G401.6 (cell line): ENCODE measurements at regions not wholly inside any gene's neighbourhood (a gene's known extent, or its start where the extent isn't known, plus 50 kb on each side); places are given as distances from the start of the nearest gene placed in this dataset.
"Not testable (repeated sequence)": the region's sequence is repeated elsewhere in the genome, so short reads cannot be mapped to it uniquely, and the experiment has no call there.

Source experiments
- FAIRE-seq: peaks from 2 replicates; lab custom pipeline; 2012; peaks lifted over from hg19 to GRCh38; lab: Jason Lieb, UNC

- FAIRE-seq = no peak
Measured at GRCh38 chr1:222865718-222866117, 50.9 kb downstream of the DISP1 start.

- FAIRE-seq = no peak
Measured at GRCh38 chr1:222867316-222867715, 52.5 kb downstream of the DISP1 start.

- no peak for FAIRE-seq
Measured at GRCh38 chr1:222876182-222876581, 61.3 kb downstream of the DISP1 start.

- no peak for FAIRE-seq
Measured at GRCh38 chr1:222877854-222878253, 63.0 kb downstream of the DISP1 start.

DNA sequence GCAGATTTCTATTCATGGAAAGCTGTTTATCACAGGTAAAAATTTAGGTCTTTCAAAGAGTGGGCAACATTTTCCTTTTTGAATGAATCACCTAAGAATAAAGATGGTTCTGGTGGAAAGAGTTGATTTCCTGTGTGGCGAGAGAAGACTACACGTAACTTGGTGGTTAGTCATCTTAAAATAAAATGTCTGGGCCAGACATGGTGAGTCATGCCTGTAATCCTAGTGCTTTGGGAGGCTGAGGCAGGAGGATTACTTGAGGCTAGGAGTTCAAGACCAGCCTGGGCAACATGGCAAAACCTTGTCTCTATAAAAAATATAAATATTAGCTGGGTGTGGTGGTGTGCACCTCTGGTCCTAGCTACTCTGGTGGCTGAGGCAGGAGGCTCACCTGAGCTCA is 65.7 kb downstream of the DISP1 start:
- FAIRE-seq = no peak

- FAIRE-seq = no peak
Measured at GRCh38 chr1:222886194-222886854, 71.5 kb downstream of the DISP1 start.

- FAIRE-seq = no peak
Measured at GRCh38 chr1:222886878-222887351, 72.1 kb downstream of the DISP1 start.

- FAIRE-seq = no peak
Measured at GRCh38 chr1:222889440-222889839, 74.6 kb downstream of the DISP1 start.

DNA sequence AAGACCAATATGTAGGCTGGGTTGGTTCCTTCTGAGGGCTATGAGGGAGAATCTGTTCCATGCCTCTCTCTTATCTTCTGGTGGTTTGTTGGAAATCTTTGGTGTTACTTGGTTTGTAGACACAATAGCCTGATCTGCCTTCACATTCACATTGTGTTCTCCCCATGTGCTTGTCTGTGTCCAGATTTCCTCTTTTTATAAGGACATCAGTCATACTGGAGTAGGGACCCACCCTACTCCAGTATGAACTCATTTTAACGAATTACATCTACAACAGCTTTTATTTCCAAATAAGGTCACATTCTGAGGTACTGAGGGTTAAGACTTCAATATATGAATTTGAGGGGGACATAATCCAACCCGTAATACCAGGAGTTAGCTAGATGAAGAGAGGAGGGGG is 75.9 kb downstream of the DISP1 start:
- FAIRE-seq = no peak

DNA sequence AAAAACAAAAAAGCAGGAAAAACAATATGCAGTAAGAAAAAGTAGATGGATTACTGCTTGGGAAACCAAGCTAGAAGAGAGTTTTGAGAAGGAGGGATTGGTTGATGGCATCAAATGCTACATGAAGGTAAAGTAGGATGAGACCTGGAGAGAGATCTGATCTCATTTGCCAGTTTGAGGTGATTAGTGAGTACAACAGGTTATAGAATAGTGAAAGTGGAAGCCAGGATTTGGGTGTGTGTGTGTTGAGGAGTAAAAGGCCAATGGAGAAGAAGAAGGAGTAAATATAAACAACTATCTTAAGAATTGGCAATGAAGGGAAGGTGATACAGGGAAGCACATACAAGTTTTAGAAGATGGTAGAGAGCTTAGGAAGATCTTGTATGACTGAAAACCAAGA is 76.7 kb downstream of the DISP1 start:
- no peak for FAIRE-seq

GRCh38 chr1:222892137-222892769 is 77.4 kb downstream of the DISP1 start:
- no peak for FAIRE-seq

DNA sequence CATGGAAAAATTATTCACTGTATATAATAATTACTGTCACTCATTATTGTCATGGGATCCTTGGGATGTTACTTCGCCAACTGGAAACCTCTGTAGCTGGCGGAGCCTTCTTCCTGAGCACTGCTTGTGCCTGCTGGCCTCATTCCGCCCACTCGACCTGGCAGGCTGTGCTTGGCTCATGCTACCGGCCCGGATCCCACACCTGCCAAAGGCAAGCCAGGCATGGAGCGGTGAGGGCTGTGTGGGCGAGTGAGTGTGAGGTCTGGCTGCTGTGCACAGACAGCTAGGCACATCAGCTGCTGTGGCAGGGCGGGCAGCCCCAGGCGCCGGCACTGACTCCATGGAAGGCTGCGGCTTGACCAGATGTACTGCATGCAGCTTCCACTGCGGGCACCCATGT is 78.4 kb downstream of the DISP1 start:
- no peak for FAIRE-seq

DNA sequence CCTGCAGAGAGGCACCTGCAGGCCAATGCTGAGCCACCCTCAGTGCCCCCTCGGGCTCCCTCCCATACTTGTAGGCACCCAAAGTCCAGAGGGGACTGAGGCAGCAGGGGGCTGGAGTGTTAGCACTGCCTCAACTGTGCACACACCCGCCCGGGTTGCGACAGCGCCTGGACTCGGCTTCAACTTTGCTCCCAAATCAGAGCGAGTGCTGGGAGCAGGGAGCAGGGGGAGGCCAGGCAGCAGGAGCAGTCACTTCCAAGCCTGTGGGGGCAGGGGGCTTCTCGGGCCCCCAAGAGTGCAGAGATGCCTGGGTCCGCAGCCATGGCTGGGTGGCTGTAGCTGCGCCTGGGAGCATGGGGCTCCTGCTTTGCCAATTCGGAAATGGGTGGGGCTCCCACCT is 79.5 kb downstream of the DISP1 start:
- FAIRE-seq = no peak

DNA sequence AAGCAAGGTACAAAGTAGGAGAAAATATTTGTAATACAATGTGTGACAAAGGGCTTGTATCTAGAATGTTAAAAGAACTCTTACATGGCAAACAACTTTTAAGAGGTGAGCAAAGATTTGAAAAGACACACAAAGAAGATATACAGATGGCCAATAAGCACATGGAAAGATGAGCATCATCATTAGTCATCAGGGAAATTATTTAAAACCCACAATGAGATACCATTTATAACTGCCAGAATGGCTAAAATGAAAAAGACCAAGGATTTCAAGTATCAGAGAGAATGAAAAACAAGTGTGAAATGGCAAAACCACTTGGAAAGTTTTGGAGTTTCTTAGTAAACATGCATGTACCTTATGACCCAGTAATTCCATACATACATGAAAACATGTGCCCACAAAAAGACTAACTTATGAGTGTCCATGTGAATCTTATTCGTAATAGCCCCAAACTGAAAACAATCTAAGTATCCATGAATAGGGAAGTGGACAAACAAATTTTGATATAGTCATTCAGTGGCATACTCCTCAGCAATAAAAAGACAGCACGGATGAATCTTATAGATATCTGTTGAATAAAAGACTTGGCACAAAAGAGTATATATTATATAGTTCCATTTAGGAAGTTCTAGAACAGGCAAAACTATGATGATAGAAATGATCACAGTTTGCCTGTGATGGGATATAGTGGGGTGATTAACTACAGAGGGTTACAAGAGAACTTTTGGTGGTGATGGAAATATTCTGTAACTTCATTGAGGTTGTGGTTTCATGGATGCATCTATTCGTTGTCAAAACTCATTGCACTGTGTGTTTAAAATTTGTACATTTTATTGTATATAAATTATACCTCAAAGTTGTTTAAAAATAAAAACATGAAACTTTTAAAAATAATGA is 82.0 kb downstream of the DISP1 start:
- FAIRE-seq = peak; percentile 70

- FAIRE-seq = peak; percentile 13
Measured at GRCh38 chr1:222897527-222898190, 82.8 kb downstream of the DISP1 start.

- no peak for FAIRE-seq
Measured at GRCh38 chr1:222898191-222898527, 83.3 kb downstream of the DISP1 start.

- no peak for FAIRE-seq
Measured at GRCh38 chr1:222899471-222899870, 84.6 kb downstream of the DISP1 start.

- FAIRE-seq = no peak
Measured at GRCh38 chr1:222904451-222904850, 89.6 kb downstream of the DISP1 start.

- no peak for FAIRE-seq
Measured at GRCh38 chr1:222905151-222905550, 90.3 kb downstream of the DISP1 start.

DNA sequence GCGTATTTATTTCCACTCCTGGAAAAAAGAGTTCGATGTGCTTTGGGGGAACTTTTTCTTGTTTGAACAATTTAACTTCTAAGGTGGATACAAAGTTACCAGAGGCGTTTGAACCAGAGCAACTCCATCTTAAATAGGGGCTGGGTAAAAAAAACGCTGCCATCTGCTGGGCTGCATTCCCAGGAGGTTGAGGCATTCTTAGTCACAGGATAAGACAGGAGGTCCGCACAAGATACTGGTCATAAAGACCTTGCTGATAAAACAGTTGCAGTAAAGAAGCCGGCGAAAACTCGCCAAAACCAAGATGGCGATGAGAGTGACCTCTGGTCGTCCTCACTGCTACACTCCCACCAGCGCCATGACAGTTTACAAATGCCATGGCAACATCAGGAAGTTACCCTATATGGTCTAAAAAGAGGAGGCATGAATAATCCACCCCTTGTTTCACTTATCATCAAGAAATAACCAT is 91.5 kb downstream of the DISP1 start:
- FAIRE-seq = not testable (repeated sequence)

- no peak for FAIRE-seq
Measured at GRCh38 chr1:222909586-222909985, 94.7 kb downstream of the DISP1 start.

GRCh38 chr1:222910699-222911098 is 95.9 kb downstream of the DISP1 start:
- FAIRE-seq = no peak

GRCh38 chr1:222911866-222912265 is 97.0 kb downstream of the DISP1 start:
- FAIRE-seq = no peak
